Fibroblast of skin of left quadriceps (primary cell): ENCODE measurements at regions not wholly inside any gene's neighbourhood (a gene's known extent, or its start where the extent isn't known, plus 50 kb on each side); places are given as distances from the start of the nearest gene placed in this dataset.
"Not testable (repeated sequence)": the region's sequence is repeated elsewhere in the genome, so short reads cannot be mapped to it uniquely, and the experiment has no call there.

Source experiments
- DNase-seq, 2 experiments: peaks; one replicate each; pipeline ENCODE4 v3.0.0-alpha.2; 2013; ENCODE audit warnings: low read depth in 2 of 2

DNA sequence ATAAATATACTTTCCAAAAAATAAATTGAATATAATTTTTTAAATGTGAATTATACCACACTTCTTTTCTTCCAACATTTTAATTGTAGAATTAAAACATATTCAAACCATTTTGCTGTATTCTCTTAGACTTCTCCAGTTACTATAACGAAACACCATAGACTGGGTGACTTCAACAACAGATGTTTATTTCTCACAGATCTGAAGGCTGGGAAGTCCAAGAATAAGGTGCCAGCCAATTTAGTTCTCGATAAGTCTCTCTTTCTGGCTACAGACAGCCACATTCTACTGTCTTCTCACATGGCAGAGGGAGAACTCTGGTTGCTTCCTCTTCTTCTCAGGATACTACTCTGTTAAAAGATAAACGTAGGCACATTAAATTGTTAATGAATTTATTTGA lies 155.8 kb upstream of the UGT8 start:
- no peak for DNase-seq

DNA sequence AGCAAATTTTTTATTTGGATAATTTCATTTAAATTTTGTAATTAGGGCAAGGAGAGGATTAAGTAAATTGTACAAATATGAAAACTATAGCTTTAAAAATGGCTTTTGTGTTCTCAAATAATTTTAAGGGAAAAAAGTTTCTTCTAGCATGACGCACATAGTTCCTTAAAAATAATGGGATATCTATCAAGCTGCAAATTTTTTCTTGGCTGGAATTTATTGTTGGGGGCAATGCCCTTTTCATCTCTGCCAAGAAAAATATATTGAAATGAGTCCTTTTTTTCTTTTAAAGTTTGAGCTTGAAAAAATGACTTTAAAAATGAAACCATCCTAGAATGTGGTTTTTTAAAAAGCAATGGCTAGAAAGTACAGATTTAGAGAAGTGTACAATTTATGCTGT lies 154.4 kb upstream of the UGT8 start:
- DNase-seq: no peak

DNA sequence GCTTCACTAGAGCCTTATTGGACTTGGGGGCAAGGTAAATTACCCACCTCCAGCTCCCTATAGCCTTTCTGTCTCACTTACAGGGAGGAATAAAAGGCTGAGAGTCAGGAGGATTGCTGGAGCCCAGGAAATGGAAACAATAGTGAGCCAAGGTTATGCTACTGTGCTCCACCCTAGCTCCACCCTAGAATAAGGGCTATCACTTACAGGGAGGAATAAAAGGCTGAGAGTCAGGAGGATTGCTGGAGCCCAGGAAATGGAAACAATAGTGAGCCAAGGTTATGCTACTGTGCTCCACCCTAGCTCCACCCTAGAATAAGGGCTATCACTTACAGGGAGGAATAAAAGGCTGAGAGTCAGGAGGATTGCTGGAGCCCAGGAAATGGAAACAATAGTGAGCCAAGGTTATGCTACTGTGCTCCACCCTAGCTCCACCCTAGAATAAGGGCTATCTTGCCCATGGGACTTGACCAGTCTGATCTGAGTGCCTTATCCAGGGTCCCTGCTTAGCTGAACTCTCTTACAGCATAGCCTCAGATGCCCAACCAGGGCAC lies 150.6 kb upstream of the UGT8 start:
- DNase-seq: not testable (repeated sequence)

DNA sequence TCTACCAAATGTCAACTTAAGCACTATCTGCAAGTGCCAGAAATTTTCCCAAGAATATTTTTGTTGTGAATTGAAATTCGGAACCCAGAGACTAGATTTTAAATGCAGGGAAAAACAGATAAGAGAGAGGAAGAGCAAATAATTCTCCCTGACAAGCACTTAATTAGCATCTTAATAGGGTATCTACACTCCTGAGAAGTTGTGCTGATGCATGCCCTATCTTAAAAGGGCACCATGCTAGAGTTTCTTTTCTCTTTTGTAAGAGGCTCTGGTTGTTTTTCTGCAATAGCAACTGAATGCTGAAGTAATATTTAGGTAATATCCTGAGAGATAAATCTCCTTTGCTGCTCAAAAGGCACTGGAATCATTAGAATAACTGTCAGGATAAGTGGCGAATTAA lies 139.9 kb upstream of the UGT8 start:
- no peak for DNase-seq

DNA sequence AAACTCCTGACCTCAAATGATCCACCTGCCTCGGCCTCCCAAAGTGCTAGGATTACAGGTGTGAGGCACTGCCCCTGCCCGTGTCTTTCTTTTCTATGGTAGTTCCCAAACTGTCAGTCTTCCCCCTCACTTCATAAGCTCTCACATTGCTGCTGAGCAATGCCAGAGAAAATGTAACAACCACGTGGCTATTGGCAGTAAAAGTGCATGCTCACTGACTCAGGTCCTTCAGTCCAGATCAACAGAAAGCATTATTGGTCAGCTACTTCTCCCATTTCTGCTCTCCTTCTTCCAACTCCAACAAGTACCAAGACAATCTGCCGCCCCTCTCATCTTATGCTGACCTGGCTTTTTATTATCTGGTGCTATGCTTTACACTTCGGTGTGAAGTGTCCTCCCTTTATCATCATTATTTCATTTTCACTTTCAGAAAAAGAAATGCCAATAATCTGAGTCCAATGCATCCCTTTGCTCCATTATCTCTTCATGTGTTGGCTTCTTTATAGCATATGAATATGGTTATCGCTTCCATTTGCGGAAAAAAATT lies 133.8 kb upstream of the UGT8 start:
- no peak for DNase-seq

DNA sequence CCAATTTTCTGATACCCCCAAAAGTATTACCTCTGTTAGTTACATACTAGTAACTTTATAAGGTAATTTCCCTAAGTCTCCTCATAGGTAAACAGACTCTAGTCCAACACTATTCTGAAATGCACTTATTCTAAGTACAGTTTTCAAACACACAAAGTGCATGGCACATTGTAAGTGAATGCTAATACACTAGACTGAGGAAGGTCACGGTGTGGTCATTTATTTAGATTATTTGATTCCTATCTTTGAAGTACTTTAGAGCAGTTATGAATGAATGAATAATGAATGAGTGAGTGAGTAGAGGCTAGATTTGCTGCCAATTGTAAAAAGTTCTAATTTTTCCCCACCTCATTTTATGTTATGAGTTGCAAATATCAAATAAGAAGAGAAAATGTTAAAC lies 132.8 kb upstream of the UGT8 start:
- no peak for DNase-seq

DNA sequence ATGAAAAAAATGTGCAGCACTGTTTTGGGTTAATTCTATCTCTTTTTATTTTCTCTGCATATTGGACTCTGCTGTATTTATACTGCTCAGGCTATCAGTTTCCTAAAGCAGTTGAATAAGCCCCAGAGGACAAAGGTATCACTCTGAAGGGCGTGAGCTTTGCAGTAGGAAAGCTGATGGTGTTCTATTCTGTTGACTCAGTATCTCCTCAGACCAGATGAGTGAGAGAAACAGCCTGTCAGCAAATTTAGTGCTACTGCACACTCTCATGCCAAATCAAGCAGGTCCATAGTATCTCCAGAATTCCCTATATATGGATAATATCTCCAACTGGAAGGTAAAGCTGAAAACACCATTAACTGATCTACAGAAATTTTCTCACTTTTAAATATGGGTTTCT lies 132.3 kb upstream of the UGT8 start:
- DNase-seq: no peak

DNA sequence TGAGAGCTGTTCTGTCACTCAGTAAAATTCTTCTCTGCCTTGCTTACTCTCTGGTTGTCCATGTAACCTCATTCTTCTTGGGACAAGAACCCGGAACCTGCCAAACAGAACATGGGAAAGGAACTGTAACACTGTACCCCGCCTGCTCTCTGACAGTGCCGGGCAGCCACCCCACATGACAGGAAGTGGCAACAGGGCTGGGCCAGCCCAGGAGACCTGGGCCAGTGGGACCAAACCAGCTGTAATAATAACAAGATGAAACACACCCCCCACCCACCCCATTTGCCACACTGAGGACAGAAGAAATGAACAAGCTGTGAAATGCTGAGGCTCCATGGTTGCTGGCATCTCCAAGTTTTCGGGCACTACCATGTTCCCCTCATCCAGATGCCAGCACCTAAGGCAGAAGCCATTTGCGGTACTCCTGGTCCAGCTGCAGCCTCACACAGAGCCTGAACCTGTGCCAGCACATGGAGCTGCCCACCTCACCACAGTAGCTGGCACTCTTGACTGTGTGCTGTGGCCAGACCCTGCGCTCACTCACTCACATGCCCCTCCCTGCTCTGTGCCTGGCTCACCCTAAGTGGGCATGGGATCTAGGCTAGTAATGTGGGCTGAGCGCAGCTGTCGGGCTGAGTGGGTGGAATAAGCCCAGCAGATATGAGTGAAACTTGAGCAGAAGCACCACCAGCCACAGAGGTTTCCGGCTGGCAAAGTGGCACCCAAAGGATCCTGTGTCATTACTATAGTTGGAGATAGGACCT lies 126.2 kb upstream of the UGT8 start:
- no peak for DNase-seq

DNA sequence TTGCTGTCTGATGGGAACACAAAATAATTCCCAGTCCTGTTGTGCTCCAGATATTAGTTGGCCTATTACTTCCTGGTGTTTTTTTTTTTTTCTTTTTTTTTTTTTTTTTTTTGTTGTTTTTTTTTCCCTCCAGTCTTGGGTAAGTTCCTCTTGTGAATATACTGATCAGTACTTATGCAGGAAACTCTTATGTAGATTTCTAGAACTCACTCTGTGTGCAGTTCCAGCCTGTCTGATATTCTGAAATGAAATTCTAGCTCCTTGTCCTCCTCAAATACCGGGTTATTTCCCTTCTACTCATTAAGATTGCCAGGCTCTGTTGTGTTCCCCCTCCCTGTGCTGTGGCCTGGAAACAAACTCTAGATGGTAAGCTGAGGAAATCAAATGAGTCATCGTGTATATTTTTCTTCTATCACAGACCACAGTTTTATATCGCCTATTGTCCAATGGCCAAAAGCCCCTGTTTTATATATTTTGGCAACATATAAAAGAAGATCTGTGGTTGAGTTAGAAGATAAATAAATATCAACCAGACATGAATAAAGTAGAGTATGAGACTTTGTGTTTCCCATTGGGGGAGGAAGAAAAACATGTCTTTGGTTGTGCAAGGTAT lies 124.3 kb upstream of the UGT8 start:
- DNase-seq: no peak

DNA sequence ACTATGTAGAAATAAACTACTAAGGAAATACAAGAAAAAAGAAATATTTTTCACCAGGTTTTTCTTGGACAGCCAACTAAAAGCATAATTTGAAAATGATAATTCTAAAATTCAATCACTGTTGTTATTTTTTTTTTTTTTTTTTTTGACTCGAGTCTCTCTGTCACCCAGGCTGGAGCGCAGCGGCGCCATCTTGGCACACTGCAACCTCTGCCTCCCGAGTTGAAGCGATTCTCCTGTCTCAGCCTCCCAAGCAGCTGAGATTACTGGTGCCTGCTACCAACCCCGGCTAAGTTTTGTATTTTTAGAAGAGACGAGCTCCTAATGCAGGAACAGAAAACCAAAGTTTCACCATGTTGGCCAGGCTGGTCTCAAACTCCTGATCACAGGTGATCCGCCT lies 122.3 kb upstream of the UGT8 start:
- DNase-seq: no peak

DNA sequence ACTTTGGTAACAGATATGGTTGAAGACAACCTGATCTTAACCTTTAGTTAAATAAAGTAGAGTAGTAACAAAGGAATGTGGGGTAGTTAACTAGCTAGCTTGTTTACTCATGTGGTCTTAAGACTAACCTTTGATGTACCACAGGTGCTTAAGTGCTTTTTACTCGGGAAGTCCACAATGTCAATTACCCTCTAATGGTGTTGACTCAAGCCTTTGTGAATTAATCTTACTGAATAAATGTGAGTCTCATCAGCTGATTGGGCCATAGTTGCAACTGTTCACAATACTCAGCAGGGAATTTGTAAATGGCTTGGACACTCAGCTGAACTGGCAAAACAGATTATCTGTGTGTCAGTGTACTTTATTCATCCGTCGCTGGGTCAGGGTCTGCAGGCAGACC lies 119.0 kb upstream of the UGT8 start:
- no peak for DNase-seq

DNA sequence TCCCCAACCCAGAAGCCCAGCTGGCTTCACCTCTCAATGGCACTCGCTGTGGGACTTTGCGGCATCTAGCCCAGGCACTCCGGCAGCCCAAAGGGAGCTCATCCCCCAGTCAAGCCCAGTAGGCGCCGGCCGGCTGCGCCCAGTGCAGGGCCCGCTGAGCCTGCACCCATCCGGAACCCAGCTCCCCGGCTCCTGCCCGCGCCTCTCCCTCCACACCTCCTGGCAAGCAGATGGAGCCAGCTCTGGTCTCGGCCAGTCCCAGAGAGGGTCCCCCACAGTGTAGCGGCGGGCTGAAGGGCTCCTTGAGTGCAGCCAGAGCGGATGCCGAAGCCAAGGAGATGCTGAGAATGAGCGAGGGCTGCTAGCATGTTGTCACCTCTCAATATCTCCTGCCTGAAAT lies 116.8 kb upstream of the UGT8 start:
- no peak for DNase-seq

DNA sequence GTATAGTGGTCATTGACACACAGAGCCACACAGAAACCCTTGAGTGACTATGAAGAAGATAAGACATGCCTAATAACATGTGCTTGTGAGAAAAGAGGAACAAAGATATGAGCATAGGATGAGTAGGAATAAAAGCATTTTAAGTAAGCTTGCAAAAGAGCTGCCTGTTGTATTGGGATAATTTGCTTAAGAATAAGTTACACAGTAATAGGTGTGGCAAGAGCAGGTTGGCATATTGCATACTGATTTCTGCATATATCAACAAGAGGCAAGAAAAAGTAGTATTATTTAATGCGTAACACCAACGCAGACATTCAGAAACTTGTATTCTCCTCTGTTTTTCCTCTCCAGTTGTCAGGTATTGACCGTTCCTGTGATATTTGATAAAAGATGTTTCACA lies 111.5 kb upstream of the UGT8 start:
- no peak for DNase-seq

DNA sequence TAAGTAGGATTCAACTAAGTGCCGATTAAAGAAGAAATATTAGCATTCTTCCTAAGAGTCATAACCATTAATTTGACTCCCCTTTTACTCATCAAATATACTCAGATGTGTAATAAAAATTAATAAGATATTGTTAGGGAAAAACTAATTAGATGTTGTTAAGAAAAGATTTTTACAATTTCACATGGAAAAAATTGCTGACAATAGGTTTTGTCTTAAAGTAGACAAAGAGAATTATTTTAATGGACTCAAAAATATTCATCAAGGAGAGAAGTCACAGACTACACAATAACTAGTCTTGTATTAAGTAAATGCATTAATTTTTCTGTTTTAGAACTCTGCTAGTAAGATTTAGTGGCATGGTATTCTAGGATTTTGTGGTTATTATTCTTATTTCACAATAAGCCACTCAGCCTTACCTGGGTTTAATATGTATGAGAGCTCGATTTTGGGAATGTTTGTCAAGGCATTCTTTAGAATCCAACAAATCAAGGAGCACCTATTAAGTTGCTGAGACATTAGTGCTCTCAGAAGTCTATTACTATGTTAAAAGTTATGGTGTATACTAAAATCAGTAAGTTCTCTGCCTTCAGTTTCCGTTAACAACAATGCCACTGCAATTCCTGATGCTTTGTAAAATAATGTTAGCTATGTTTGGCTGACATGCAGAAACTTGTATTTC lies 110.2 kb upstream of the UGT8 start:
- no peak for DNase-seq

DNA sequence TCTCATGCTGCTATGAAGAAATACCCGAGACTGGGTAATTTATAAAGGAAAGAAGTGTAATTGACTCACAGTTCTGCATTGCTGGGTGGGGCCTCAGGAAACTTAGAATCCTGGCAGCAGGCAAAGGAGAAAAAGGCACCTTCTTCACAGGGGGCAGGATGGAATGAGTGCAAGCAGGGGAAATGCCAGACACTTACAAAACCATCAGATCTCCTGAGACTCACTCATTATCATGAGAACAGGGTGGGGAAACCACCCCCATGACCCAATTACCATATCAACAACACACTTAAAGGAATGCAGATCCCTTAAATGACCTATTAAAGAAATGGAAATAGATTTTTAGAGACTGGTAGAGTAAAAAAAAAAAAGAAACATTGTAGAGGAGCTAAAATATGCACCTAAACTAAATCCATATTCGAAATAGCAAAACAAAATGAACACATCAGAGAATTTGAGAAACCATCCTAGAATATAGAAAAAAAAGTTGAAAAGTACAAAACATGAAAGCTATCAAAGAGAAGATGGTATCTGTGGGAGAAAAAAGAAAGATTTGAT lies 104.3 kb upstream of the UGT8 start:
- DNase-seq: no peak

DNA sequence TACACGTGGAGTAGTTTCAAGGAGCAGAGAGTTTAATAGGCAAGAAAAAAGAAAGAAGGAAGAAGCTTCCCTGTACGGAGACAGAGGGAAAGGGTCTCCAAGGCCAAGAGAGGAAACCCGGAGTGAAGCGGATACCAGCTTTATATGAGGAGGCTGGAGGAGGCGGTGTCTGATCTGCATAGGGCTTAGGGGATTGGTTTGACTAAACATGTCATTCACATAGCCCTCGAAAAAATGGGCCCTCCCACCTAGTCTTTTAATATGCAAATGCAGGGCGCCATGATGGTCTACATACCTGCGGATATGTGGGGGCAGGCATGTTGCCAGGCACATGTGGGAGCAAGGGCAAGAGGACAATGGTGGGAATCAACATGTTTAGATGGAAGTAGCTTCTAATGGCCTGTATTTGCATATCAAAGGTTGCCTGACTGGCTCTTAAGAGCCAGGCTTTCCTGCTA lies 103.1 kb upstream of the UGT8 start:
- no peak for DNase-seq

DNA sequence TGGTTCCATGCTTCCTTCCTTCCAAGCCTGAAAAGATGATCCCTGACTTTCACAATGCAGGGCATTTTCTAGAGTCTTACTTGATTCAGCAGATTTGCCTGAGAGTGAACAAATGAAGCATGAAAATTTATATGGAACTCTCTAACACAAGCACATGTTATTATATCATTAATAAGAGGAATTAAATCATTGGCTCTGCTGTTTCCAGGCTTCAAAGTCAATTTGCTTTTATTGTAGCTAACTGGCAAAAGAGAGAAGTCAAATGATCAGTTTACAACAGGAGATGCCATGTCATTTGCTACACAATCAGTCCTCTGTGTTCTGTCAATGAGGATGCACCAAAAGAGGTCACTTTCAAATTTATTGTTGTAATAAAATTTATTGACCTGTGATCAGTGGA lies 101.5 kb upstream of the UGT8 start:
- no peak for DNase-seq

DNA sequence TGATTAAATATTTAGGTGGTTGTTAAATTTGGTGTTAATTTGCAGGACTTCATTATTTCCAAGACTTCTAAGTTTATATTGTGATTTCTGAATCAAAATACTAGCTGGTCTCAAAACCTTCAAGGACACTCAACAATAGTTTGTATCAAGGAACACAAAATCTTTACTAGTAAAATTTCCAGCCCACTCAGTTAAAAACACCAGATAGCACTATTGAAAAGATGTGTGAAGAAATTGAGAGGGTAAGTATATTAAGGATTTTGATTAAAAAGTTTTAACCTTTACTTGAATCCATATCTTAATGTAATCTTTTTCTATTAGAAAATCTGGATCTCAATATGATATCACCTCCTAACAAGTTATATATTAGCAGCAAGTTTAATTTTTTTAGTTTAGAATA lies 89.3 kb upstream of the UGT8 start:
- no peak for DNase-seq

DNA sequence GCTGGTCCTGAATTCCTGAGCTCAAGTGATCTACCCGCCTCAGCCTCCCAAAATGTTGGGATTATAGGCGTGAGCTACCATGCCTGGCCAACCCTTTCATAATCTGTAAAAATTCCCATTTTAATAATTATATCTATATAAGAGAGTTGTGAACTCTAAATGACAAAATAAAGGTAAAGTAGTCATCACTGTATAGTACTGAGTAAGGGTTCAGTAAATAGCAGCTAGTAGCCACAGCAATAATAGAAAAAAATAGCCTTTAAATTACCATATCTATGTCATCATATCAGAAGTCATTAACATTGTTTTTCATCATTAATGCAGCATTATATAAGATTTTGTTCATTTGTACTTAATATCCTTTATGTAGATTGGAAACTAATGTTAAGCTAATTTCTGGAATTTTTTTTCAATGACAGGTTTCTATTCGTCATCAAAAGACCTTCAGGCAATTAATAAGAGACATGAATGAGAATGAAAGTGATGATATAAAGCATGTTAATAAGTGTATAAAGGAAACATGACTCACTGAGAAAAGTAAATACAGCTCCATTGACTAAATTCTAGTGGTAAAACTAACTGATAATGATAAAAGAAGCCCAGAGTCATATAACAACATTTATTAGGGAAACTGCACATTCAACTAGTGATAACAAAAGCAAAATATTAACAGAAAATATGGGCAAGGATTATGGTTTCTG lies 85.9 kb upstream of the UGT8 start:
- DNase-seq: no peak

DNA sequence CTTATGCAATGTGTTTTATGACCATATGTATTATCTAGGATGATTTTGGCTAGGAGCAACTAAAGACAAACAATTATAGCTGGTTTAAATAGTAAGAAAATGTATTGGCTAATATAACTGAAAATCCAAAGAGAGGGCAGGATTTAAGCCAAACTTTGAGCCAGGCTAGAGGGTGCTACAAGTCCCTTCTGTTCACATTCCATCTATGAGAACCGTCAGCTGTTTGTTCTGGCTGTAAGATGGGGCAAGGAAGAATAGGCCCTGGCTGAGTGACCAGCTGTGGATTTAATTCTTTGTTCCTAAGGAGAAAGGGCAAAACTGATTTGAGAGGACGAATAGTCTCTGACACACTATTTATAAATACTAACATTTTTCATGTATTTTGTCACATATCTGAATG lies 79.2 kb upstream of the UGT8 start:
- no peak for DNase-seq

DNA sequence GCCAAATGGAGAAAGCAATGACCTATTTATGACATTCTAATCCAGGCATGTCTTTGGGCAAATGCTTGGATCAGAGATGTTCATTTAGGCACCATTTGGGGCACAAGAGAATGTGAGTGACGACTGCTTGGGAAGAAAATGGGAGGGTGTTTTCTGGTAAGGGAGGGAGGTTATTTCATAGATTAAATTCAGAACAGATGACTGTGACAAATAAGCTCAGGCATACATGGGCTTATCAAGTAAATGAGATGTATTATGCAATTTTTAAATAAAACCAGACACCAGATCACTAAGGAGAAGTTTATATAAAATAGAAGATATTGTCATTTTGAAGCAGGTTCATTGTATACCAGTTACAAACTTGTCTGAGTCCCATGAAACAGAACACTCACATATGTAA lies 71.4 kb upstream of the UGT8 start:
- DNase-seq: no peak

DNA sequence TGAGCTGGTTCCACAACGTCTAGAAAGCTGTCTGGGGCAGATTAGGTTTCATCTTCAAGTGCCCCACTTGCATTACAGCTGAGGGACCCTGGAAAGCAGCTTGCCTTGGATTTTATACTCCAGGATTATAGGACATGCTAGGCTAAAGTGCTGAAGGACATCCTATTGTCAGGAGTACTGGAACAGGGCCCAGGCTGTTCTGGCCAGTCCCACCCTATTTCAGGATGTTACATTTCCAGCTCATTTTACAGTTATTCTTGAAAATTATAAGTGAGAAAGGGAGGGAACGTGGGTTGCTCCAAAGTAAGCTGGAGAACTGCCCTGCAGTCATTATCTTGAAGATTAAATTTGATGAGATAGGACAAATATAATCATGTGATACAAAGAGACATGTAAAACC lies 71.0 kb upstream of the UGT8 start:
- DNase-seq: no peak
